HG02840 (cell line): ENCODE measurements at regions not wholly inside any gene's neighbourhood (a gene's known extent, or its start where the extent isn't known, plus 50 kb on each side); places are given as distances from the start of the nearest gene placed in this dataset.
"Not testable (repeated sequence)": the region's sequence is repeated elsewhere in the genome, so short reads cannot be mapped to it uniquely, and the experiment has no call there.

ENCODE experiments used
- ATAC-seq: cut with Tn5 transposase; IDR thresholded peaks from one replicate; pipeline ENCODE4 v1.9.1; 2021; ENCODE audit warnings: mild to moderate bottlenecking, moderate library complexity, moderate number of reproducible peaks; ENCODE audit not compliant: unreplicated experiment, low FRiP score

DNA sequence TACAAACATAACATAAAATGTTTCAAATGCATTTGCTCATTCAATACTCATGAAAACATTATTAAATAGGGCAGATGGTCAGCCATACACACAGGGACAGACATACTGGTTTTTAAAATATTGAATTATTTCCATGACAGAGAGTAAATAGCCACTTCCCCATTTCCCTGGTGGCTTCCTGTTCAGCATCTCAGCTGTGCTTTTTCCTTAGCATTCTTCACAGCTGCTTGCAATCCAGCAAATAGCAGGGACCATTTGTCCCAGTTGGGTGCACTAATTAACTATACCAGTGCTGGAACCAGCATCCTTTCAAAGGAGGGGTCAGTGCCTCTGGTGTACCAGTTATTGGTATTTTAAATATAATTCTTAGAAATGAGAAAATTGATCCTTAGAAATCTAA is 964.7 kb downstream of the RAB28 start:
- ATAC-seq = no peak

DNA sequence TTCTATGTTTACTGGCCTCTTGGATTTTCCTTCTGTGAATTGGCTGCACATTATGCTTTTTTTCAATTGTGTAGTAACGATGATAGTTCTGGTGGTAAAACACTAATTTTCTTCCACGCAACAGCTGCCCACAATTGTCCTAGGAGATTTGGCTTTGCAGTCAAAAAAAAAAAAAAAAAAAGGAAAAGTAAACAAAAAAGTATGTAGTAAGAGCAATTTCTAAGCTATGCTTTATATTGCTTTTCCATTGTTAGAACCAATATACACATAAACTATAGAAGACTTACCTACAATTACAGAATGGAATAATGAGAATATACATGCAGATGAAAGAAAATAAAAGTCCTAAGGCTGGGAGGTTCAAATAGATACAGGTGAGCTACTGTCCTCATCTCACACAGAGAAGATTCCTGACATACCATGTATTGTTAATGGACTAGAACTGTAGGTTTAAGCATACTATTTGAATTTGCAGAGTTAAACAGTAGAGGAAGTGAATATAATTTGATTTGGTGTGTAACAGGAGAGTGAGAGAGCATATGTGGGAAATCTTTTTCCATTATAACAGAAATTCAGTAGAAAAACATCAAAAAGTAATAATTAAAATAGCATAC is 976.2 kb downstream of the RAB28 start:
- ATAC-seq = no peak

DNA sequence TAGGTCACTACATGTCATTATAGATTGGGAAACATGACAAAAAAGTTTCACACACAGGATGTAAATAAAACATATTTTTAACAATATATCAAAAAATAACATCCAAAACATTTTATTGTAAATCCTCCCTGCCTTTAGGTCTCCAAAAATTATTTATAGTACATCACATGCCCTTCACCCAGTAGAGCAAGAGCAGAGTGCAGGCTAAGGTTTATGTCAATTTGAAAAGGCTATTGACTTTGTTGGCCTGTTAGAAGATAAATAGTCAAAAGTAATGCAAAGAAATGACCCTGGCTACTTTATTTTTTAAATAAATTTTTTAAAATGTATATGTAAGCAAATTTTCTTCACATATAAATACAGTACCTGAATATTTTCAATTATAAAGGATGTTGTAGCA is 983.7 kb downstream of the RAB28 start:
- no peak for ATAC-seq

DNA sequence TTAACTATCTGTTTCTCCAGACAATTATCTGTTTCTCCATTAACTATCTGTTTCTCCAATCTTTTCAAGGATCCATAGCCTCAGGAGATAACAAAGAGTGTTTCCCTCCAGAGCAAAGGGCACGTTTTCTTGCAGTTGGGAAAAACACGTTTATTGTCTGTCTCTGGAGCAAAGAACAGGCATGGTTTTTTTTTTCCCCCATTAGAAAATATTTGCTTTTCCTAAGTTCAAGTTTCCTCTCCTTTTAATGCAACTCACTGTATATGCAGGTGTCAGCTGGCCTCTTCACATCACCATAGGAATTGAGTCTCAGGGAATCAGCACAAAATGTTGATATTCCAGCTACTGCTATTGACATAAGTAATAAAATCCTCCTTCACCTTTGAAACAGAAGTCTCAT is 984.4 kb downstream of the RAB28 start:
- no peak for ATAC-seq

DNA sequence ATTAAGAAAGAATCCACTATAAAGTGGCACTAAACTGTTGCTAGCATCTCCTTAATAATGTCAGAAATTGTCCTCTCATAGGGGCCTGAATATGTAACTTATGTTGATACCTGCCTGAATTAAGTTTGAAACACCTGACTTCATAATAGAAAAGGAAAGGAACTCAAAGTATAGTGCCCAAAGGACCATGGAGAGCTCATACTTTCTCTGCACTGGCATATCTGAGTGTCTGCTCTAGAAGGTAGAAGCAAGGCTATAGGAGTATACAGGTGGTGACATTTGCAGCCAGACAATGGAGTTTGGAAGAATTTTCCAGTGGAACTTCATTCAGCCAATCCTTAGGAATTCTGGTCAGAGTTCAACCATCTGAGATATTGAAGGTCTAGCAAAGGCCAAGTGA is 988.9 kb downstream of the RAB28 start:
- ATAC-seq = no peak

DNA sequence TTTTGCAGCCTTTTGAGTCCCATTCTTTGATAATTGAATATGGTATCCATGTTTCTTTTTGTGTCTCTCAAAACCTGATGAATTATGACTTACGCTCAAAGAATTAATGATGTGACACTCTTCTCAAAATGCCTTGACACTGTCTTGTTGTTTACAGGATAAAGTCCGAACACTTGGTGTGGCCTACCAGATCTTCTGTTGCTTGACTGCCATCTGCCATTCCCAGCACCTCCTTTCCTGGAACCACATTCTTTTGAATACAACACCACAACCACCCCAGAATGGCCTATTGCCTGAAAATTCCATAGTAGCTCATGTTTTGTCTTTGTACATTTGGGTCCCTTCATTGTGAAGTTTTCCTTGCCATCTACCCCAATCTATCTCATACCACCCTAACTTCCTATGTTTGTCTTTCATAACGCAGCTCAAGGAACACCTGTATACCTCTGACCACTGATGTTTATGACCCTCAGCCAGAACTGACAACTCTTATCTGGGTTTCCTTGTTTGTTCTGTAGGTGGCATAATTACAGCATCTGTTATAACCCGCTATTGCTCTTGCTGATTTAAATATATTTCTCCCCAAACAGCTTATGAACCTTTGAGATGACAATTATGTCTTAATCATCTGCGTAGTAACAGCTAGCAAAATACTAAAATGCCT is 991.3 kb downstream of the RAB28 start:
- ATAC-seq = no peak

DNA sequence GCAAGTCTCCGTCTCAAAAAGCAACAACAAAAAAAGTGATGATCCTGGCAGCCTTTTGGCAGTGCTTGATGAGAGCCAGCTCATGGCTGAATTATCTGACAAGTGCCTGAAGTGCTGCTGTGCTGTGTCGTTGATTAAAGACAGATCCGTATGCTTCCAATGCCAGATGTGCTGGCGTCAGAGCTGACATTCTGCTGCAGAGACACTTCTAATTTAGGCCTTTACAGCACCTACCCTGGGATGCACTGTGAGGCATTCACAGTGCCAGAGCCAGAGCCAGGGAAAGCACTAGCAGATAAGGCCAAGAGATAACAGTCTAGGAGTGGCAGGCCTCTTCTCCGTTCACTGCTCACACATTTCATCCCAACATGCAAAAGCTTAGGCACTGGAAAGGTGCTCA is 995.5 kb downstream of the RAB28 start:
- no peak for ATAC-seq

DNA sequence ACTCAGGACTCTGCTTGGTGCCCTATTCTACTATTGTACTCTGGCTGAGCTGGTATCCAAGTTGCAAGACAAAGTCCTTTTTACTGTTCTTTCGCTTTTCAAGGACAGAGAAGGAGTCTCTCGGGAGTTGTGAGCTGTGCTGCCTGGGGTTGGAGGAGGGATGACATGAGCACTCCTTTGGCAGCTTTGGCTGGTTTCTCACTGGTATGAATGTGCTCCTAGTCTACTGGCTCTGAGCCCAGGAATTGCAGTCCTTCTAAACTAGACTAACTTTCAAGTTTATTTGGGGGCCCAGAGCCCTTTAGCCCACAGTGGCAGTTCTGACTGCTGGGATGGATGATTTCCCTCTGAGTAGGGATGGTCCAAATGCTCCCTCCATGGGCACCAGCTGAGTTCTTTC is 997.1 kb downstream of the RAB28 start:
- no peak for ATAC-seq

DNA sequence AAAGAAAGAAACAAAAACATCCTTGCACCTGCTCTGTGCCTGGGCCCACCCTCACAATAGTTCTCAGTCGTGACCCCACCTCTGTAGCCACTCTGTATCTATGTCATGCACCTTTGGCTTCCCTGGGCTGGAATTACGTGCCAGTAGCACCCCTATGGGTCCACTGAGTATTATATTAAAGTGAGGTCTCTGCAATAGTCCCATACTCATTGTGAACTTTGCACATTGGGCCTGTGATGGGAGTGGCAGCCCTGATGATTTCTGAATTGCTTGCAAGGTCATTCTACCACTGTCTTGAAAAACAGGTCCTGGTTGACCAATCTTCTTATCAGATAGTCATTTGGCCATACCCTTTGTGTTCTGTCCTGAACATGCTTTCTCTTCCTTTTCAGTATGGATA is 1012.1 kb downstream of the RAB28 start:
- no peak for ATAC-seq

DNA sequence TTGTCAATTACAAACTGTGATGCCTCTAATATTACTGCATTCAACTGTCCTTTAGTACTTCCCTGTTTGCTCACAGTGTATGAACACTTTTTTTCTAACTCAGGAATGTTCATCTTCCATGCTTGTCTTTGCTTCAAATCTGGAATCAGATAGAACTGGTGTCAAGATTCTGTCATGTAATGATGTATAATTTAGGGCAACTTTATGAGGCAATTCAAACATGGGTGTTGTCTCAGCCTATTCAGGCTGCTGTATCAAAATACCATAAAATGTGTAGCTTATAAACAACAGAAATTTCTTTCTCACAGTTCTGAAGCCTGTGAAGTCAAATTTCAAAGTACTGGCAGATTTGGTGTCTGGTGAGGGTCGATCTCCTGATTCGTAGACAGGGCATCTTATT is 1012.9 kb downstream of the RAB28 start:
- ATAC-seq = no peak

DNA sequence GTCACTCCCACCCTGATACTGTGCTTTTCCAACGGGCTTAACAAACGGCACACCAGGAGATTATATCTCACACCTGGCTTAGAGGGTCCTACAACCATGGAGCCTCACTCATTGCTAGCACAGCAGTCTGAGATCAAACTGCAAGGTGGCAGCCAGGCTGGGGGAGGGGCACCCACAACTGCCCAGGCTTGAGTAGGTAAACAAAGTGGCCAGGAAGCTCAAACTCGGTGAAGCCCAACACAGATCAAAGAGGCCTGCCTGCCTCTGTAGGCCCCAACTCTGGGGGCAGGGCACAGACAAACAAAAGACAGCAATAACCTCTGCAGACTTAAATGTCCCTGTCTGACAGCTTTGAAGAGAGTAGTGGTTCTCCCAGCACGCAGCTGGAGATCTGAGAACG is 1022.6 kb downstream of the RAB28 start:
- not testable (repeated sequence) for ATAC-seq

DNA sequence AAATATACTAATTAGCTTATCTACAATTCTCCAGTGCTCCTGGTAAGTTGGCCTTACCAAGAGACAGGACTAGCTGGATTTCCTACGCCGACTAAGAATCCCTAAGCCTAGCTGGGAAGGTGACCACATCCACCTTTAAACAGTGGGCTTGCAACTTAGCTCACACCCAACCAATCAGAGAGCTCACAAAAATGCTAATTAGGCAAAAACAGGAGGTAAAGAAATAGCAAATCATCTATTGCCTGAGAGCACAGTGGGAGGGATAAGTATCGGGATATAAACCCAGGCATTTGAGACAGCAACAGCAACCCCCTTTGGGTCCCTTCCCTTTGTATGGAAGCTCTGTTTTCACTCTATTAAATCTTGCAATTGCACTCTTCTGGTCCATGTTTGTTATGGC is 1025.0 kb downstream of the RAB28 start:
- no peak for ATAC-seq

DNA sequence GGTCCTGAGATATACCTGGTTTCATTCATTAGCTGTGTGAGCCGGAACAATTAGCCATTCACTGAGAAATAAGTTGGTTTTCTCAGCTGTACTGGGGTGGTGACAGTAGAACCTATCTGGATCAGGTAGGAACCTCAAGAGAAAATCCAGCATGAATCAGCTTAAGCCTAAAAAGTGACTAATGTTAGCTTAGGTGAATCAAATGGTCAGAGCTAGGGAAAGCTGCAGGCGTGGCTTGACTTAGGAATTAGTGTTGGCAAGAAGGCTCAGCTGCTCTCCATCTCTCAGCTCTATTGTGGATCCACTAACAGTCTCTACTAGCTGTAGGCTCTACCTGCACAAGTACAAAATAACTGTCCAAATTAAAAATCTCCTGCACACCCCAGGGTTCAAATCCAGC is 1025.5 kb downstream of the RAB28 start:
- no peak for ATAC-seq

DNA sequence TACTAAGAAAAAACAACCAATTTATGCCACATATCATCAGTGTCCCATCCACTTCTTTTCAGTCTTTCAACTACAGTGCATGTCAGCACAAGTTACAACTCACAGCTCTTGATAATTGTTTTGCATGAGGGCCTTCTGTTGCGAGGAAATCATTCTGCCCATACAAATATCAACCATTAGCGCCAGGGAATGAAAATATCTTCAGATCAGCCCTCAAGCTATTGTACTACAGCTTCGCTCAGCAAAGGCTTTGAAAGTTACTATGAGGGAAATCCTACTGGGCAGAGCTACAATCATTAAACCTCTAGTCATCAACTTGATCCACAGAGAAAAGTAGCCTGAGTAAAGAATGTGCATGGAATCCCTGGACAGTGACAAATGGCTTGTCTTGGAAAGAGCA is 1023.6 kb upstream of the HS3ST1 start:
- ATAC-seq = no peak

DNA sequence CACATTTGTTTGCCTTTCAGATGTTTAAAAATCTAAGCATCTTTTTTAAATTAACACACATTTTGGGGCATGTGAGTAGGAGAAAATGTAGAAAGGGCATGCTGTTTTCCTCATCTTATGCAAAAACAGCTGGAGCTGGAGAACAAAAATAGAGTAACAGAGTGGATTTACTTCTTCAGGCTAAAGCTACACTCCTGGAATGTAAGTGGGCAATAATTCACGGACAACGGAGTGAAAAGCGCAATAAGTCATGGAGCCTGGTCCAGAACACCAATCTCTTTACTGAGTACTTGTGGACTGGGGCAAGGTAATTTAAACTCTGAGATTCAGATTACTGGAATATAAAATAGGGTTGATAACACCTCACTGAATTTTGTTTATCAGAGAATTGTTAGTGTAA is 1018.8 kb upstream of the HS3ST1 start:
- ATAC-seq = no peak

DNA sequence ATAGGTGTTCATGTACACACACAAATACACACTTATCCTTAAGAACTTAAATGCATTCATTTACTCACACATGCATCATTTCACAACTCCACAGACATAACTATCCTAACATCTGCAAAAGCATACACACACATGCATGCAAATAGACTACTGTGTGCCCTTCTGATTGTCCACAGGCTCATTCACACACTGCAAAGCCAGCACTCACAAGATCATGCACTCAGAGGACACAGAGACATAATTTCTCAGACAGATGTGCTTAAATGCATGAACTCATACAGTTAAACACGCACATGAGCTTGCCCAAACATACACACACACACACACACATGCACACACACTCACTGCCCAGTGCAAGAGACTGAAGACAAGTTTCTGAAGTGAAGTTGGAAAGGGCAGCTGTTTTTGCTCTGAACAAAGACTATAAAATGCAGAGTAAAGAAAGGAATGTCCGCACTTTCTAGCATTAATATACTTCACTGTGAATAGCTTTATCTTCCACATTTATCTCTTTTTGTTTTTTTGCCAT is 1018.0 kb upstream of the HS3ST1 start:
- no peak for ATAC-seq

DNA sequence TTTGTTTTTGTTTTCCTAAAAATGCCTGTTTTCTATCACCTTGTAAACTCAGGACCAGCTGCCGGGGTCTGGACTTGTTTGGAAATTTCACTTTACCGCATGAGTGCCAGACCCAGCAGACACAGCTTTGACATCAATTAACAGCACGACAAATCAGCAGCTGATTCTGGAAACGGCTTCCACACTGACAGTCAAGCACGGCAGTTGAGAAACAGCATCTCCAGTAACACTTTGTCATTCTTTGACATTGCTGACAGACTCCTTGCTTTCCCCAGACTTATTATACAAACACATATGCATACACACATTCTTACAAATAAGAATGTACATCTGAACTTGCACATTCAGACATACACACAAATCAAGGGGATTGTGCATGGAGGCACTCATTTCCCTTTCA is 1017.6 kb upstream of the HS3ST1 start:
- no peak for ATAC-seq

DNA sequence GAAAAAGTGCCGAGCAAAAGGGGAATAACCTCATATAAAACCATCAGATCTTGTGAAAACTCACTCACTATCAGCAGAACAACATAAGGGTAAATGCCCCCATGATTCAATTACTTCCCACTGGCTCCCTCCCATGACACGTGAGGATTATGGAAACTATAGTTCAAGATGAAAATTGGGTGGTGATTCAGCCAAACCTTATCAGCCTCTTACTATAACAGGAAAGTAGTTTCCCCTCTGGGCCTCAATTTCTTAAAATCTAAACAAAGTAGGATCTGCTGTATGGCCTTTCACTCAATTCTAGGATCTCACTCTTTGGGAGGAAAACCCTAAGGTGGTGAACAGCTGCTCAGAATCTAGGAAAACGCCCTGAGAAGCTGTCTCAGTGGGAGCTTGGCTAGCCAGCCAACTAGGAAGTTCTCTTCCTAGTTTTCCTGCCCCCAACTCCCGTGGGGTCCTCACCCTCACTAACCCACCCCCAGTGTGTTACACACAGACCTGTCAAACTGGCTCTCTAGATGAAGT is 1017.1 kb upstream of the HS3ST1 start:
- ATAC-seq = no peak

DNA sequence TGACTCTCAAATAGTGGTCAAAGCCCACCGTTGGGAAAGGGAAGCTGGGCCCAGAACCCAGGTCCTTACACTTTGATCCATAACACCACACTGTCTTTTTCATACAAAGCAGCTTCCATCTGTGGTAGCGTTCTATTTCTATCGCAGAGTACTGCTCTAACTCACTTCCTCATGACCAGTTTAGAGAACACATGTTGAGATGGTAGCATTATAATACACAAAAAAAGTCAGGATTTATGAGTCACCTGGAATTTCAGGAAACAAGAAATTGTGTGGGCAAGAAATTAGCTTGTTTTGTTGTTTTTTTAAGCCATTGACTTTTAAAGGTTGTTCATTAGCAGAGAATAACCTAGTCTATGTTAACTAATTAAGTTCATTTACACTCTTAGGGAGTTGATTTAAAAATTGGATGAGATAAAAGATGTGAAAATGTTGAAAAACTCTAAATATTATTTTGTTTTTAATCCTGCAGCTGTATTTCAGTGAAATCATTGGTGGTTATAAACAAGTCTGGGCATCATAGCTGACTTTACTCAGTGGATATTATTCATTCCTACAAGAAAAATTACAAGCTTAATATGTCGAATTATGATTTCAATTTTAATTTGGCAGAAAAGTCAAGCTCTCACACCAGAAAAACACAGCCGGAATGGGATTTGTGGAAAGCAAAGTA is 1011.1 kb upstream of the HS3ST1 start:
- no peak for ATAC-seq

DNA sequence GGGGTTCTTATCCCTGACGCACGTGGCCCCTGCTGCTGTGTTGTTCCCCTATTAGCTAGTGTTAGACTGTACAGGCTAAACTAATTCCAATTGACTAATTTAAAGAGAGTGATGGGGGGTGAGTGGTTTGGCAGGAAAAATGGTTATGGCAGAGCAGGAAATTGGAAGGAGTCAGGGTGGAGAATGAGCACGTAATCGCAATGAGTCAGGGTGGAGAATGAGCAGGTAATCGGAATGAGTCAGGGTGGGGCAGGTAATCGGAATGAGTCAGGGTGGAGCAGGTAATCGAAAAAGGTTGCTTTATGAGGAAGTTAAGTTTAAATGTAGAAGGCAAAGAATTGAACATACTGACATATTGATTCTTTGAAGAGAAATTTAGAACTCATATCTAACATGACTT is 1002.6 kb upstream of the HS3ST1 start:
- ATAC-seq = not testable (repeated sequence)

DNA sequence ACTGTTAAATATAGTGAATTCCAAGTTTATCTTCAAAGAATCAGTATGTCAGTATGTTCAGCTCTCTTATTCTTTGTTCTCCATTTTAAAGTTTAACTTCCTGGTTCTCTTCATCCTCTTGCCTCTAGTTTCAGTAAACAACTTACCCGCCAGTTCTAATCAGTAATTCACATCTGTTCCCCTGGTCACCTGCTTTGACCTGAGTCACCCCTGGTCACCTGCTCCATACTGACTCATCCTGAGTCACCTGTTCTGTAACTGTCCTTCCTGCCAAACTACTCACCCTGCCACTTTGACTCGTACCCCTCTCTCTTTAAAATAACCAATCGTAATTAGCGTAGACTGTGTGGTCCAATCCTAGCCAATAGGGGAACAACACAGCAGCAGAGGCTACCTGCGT is 992.7 kb upstream of the HS3ST1 start:
- ATAC-seq = no peak

DNA sequence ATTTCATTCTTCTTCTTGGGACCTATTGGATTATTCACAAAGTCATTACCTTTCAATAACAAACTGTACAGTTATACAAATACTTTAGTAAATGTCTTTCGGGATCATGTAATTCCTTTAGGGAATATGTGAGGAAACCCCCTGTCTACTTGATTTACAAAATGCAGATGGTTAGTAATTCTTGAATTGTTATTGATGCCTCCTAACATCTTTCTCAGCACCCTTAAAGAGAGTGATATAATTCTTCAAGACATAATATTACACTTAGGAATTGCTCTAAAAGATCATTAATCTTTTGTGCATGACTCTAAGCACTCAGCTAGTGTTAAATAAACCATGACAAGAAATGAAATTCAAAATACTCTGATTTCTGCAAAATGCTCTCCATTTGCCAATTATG is 988.1 kb upstream of the HS3ST1 start:
- ATAC-seq = no peak
